Mucosa of stomach (tissue), 1 donor: ENCODE measurements at regions not wholly inside any gene's neighbourhood (a gene's known extent, or its start where the extent isn't known, plus 50 kb on each side); places are given as distances from the start of the nearest gene placed in this dataset.

Source experiments
- H3K27me3 ChIP-seq: one replicate; pipeline ENCODE4 v1.7.0; 2013; ENCODE audit warnings: mild to moderate bottlenecking, low read length; ENCODE audit not compliant: control insufficient read depth, insufficient read depth
- H3K36me3 ChIP-seq: one replicate; pipeline ENCODE4 v1.7.0; 2013; ENCODE audit warnings: low read length; ENCODE audit not compliant: control insufficient read depth, insufficient read depth
- H3K4me1 ChIP-seq: one replicate; pipeline ENCODE4 v1.7.0; 2013; ENCODE audit warnings: mild to moderate bottlenecking, low read length; ENCODE audit not compliant: control insufficient read depth, insufficient read depth
- H3K4me3 ChIP-seq: one replicate; pipeline ENCODE4 v1.7.0; 2013; ENCODE audit warnings: low read length
- H3K9ac ChIP-seq: one replicate; pipeline ENCODE4 v1.7.0; 2013; ENCODE audit warnings: mild to moderate bottlenecking, low read length, moderate library complexity
- H3K9me3 ChIP-seq: one replicate; pipeline ENCODE4 v1.7.0; 2013; ENCODE audit warnings: mild to moderate bottlenecking, low read length, moderate library complexity; ENCODE audit not compliant: control insufficient read depth
- donor health status: Pancreatic carcinoma.

GRCh38 chr6:166778046-166778445 lies 151.0 kb upstream of the RPS6KA2 start:
- H3K4me1 ChIP-seq, result no peaks in the 10 kb centered on the region
- no peak overlapping the region for H3K9ac ChIP-seq
- H3K9me3 ChIP-seq, result no peaks in the 10 kb centered on the region
- H3K36me3 ChIP-seq, result no peaks in the 10 kb centered on the region
- H3K4me3 ChIP-seq, result no peak overlapping the region
- no peaks in the 10 kb centered on the region for H3K27me3 ChIP-seq

- Histone ChIP-seq H3K4me1 (no peaks in the 10 kb centered on the region), H3K4me3 (no peak overlapping the region), H3K9me3 (no peaks in the 10 kb centered on the region), H3K9ac (no peak overlapping the region), H3K27me3 (no peaks in the 10 kb centered on the region), H3K36me3 (no peaks in the 10 kb centered on the region)
Measured at GRCh38 chr6:166777096-166777630, 150.1 kb upstream of the RPS6KA2 start.

DNA sequence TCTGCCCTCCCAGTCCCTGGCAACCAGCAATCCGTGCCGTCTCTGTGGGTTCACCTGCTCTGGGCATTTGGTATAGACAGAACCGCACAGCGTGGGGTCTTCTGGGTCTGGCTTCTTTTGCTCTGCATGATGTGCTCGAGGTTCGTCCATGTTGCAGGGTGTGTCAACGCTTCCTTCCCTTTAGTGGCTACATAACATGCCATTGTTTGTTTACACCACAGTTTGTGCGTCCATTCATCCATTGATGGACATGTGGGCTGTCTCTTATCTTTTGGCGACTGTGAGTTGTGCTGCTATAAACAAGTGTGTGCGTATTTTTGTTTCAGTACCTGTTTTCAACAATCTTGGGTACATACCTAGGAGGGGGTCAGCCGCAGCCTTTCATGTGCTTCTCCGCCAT lies 149.5 kb upstream of the RPS6KA2 start:
- Histone ChIP-seq H3K4me1 (no peaks in the 10 kb centered on the region), H3K9me3 (no peaks in the 10 kb centered on the region), H3K9ac (no peak overlapping the region), H3K36me3 (no peaks in the 10 kb centered on the region), H3K4me3 (no peak overlapping the region), H3K27me3 (no peaks in the 10 kb centered on the region)

GRCh38 chr6:166775923-166776220 lies 148.8 kb upstream of the RPS6KA2 start:
- no peaks in the 10 kb centered on the region for H3K9me3 ChIP-seq
- H3K27me3 ChIP-seq, result no peaks in the 10 kb centered on the region
- no peak overlapping the region for H3K4me3 ChIP-seq
- H3K36me3 ChIP-seq, result no peaks in the 10 kb centered on the region
- H3K4me1 ChIP-seq, result no peaks in the 10 kb centered on the region
- no peak overlapping the region for H3K9ac ChIP-seq

DNA sequence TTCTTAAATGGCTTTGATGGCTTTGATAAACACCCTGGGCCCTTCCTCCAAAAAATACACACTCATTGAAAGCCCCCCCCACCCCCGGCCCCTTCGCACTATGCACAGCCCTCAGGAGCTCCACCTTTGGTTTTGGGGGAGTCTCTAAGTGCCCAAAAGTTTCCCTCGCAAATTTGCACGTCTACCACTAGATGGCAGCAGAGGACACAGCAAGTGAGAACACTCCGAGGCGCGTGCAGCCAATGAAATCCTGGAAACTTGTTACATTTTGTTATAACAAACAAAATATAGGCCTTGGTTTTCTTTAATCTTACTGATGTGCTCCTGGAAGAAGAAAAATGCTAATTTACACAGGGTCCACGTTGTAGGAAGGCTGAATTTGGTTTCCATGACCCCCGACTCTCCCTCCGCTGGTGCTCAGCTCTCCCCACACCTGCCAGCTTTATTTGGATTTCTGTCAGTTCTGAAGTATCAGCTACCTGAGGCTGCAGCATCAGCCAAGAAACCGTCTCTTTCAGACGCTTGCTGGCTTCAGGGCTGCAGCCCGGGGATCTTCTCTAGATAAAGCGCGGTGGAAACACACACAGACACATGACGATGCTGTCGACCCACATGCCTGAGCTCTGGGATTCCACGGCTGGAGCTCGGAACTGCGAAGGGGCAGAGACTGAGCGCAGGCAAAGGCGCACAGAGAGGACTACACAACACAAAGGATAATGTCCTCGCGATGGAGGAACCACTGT lies 148.3 kb upstream of the RPS6KA2 start:
- Histone ChIP-seq H3K9me3 (no peaks in the 10 kb centered on the region), H3K27me3 (no peaks in the 10 kb centered on the region), H3K36me3 (no peaks in the 10 kb centered on the region), H3K4me3 (no peak overlapping the region), H3K4me1 (no peaks in the 10 kb centered on the region), H3K9ac (no peak overlapping the region)

- H3K9ac ChIP-seq, result no peak overlapping the region
- no peaks in the 10 kb centered on the region for H3K9me3 ChIP-seq
- no peaks in the 10 kb centered on the region for H3K36me3 ChIP-seq
- H3K4me3 ChIP-seq, result no peak overlapping the region
- H3K27me3 ChIP-seq, result no peaks in the 10 kb centered on the region
- no peaks in the 10 kb centered on the region for H3K4me1 ChIP-seq
Measured at GRCh38 chr6:166774770-166775169, 147.7 kb upstream of the RPS6KA2 start.

DNA sequence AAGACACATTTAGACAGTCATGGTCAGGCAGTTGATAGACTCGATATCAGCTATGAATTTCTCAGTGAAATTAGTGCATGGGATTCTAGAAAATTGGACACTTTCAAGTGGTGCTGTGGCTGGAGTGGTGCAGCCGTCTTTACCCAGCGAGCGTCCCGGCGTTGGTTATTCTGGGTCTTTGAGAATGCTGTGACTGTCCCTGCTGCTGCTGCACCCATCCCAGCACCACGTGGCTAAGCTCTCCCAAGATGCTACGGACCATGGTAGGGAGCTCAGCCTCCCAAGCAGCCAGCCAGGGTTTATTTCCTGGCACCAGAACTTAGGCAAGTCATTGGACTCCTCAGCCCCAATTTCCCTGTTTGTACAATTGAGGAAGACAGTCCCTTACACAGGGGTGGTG lies 147.2 kb upstream of the RPS6KA2 start:
- H3K4me1 ChIP-seq, result no peaks in the 10 kb centered on the region
- H3K36me3 ChIP-seq, result no peaks in the 10 kb centered on the region
- H3K27me3 ChIP-seq, result no peaks in the 10 kb centered on the region
- H3K9me3 ChIP-seq, result no peaks in the 10 kb centered on the region
- no peak overlapping the region for H3K4me3 ChIP-seq
- no peak overlapping the region for H3K9ac ChIP-seq

GRCh38 chr6:166772518-166772917 lies 145.5 kb upstream of the RPS6KA2 start:
- no peak overlapping the region for H3K9ac ChIP-seq
- no peaks in the 10 kb centered on the region for H3K27me3 ChIP-seq
- H3K4me3 ChIP-seq, result no peak overlapping the region
- H3K36me3 ChIP-seq, result no peaks in the 10 kb centered on the region
- no peaks in the 10 kb centered on the region for H3K9me3 ChIP-seq
- H3K4me1 ChIP-seq, result no peaks in the 10 kb centered on the region

DNA sequence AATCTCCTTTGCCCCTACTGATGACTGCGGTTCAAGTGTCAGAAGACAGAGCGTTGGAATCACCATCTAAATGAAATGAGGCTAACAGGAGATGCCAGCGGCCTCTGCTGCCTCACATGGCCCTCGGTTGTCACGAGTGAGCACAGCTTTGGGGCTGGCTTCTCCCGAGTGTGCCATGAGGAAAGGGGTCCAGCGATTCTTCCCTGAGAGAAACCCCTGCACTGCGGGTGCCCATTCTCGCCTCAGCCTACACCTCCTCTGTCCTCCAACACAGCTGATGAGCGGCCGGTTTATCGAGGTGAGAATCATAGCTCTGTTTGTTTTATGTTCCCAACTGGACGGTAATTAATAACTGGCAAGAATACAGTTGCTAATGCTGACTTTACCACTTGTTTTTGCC lies 144.7 kb upstream of the RPS6KA2 start:
- Histone ChIP-seq H3K9me3 (no peaks in the 10 kb centered on the region), H3K36me3 (no peaks in the 10 kb centered on the region), H3K4me1 (peaks cover 2% of the 10 kb centered on the region), H3K27me3 (no peaks in the 10 kb centered on the region), H3K9ac (no peak overlapping the region), H3K4me3 (no peak overlapping the region)

DNA sequence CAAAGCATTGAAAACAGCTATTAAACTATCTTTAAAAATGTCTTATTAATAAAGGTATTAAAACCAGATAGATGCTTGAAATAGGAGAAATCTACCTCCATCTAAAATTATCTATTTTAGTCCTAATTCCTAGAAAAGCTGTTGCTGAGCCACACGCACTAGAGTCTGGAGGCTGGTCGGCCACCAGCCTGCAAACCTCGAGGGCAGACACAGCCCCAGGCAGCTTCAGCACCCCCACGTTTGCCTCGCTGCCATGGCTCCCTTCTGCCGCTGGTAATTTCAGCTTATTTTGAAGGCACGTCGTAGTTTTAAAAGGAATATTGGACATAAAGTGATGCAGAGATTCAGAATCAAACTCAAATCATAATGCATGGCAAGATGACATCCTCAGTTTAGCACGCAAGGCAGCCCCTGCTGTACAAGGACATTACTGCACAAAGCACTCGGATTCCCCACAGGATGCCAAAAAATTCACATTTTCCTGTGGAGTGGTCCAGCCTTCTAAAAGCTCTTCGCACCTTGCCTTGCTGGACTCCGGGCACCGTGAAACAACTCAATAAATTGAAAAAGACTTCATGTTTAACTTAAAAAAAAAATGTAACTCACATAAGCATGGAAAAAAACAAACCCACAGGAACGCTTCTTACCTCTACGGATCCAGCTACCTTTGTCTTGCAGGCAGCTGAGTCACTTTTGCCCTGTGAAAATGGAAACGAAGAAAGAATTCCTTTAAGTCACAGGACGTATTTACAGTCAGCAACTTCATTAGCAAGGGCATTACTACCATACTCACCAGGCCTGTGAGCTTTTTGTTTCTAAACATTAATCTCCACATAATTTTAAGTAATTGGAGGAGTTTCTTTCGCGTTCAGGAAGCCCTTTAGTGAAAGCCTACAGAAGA lies 143.4 kb upstream of the RPS6KA2 start:
- Histone ChIP-seq H3K4me1 (peaks cover 6% of the 10 kb centered on the region), H3K9me3 (no peaks in the 10 kb centered on the region), H3K9ac (no peak overlapping the region), H3K27me3 (no peaks in the 10 kb centered on the region), H3K36me3 (no peaks in the 10 kb centered on the region), H3K4me3 (no peak overlapping the region)

DNA sequence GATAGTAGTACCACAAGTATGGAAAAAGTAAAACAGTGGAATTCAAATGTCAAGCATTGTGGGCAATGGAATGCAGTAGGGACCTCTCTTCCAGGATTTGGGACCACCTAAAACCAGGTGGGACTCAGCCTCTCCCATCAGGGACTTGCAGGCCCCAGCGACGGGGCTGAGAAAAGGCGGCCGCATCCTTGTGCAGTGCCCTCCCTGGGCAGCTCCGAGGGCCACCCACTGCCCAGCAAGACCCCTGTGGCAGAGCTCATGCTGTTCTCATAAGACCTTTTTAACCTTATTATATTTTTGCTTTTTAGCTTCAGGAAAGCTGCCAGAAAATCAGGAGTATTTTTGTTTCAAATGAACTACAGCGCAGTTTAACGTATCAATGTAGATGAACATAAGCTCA lies 142.6 kb upstream of the RPS6KA2 start:
- Histone ChIP-seq H3K4me1 (peaks cover 6% of the 10 kb centered on the region), H3K4me3 (no peak overlapping the region), H3K9me3 (no peaks in the 10 kb centered on the region), H3K27me3 (no peaks in the 10 kb centered on the region), H3K9ac (no peak overlapping the region), H3K36me3 (no peaks in the 10 kb centered on the region)

DNA sequence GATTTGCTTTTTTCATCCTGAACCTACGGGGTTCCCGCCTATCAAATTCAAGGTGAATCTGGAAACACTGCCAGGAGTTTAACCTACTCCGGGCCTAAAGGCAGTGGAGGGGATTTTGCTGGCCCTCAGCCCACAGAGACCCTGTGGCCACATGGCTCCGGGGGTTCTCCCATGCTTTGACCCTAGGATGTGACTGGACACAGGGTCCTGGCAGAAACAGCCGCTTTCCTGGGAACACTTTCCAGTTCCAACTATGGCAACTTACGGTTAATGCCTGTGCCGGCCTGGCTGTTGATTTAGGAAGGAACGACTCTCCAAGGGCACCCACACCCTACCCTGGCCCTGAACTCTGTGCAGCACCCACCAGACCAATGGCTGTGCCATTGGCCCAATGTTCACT lies 141.7 kb upstream of the RPS6KA2 start:
- Histone ChIP-seq H3K9me3 (no peaks in the 10 kb centered on the region), H3K36me3 (no peaks in the 10 kb centered on the region), H3K4me1 (peaks cover 6% of the 10 kb centered on the region), H3K27me3 (no peaks in the 10 kb centered on the region), H3K4me3 (no peak overlapping the region), H3K9ac (no peak overlapping the region)
